ENCODE measurements at regions not wholly inside any gene's neighbourhood (a gene's known extent, or its start where the extent isn't known, plus 50 kb on each side); places are given as distances from the start of the nearest gene placed in this dataset.
"Not testable (repeated sequence)": the region's sequence is repeated elsewhere in the genome, so short reads cannot be mapped to it uniquely, and the experiment has no call there.

DNA sequence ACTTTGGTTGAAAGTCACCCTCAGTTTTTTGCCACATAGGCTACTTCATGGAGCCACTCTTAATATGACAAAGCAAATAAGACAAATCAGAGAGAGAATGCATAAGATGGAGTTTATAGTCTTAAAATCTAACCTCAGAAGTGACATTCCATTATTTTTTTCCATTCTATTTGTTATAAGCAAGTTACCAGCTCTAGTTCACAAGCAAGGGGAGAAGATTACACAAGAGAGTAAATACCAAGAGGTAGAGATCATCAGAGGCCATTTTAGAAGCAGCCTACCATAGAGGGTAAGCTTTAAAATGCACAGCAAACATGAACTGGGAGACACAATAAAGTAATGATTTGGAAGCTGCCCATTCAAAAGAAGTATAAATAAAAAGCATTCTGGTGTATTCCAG is 651.3 kb upstream of the MEF2C start:
- DNase-seq = no peak

GRCh38 chr5:89524785-89525184 is 641.8 kb upstream of the MEF2C start:
- DNase-seq = no peak

DNA sequence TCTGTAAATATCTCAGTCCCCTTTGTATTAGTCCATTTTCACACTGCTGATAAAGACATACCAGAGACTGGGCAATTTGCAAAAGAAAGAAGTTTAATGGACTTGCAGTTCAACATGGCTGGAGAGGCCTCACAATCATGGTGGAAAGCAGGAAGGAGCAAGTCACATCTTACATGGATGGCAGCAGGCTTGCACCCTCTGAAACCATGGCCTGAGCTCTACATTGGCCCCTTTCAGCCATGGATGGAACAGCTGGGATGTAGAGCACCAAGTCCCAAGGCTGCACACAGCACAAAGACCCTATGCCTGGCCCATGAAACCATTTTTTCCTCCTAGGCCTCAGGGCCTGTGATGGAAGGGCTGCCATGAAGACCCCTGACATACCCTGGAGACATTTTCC is 640.9 kb upstream of the MEF2C start:
- DNase-seq = not testable (repeated sequence)

- no peak for DNase-seq
Measured at GRCh38 chr5:89520771-89521170, 637.8 kb upstream of the MEF2C start.

DNA sequence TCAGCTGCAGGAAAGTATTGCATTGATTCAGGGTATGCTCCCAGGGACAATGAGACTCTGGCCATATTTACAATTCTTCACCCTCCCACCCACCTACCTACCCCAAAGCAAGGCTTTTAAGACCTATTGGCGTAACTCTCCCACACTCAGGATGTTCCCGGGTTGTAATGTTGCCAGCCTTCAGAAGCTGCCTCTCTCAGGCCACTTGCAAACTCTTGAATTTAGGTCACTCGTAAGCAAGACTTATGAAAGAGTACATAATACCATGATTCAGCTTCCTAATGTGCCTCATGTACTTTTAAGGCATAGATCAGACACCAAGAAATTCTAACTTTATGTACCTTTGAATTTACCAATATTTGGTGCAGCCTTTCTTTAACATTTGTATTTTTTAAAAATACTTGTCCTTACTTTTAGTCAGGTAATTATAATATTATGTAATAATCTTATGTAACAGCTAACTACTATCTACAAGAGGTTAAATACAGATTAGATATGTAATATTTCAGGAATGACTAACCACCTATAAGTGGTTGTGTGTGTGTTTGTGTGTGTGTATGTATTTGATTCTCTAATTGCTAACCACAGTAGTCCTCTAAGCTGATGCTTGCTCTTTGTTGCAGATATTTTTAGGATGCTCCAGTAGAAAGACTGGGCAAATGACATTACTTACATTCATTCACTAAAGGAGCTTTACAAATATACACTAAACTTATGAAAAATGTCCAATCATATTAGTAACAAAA is 630.5 kb upstream of the MEF2C start:
- DNase-seq = no peak

DNA sequence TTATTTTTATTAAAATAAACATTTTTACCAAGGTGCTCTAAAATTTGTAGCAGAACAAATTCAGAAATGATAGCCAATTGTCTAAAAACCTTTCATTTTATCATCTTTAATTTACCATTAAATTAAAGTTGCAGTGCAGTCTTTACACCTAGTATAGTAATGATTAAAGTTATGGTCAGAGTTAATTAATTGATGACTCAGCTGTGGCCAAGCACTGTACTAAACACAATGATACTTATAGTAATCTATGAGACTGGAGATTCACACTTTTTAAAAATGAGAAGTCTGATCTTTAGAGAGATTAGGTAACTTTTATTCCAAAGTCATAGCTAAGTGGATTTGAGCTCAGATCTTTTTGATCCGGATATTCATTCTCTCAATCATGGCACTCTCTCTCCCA is 621.1 kb upstream of the MEF2C start:
- no peak for DNase-seq

- DNase-seq = no peak
Measured at GRCh38 chr5:89499787-89500186, 616.8 kb upstream of the MEF2C start.

- DNase-seq = no peak
Measured at GRCh38 chr5:89498699-89499098, 615.7 kb upstream of the MEF2C start.

GRCh38 chr5:89493414-89493813 is 610.4 kb upstream of the MEF2C start:
- no peak for DNase-seq

GRCh38 chr5:89484962-89485361 is 602.0 kb upstream of the MEF2C start:
- no peak for DNase-seq

DNA sequence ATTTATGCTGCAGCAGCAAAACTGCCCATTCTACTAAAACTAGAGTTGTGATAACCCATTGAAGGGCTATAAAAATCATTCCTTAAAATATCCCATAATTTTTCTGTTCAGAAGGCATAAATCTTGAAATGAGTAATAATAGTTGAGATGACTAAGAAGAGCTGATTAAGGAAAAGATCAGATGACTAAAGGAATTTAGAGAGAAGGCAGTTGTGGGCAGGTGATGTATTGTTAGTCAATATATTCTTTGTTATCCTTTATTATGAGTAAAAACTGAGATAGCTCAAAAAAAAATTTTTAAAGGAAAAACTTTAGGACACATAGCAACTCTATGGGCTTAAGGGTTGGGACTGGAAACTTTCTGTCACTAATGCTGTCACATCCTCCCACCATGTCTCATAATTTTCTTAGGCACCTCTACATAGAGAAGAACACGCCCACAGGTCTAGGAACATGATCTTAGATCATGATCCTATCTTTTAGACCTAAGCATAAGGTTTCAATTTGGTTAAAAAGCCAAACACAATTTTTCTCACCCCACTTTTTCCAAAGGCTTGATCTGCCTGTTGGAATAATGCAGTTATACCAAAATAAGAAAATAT is 597.5 kb upstream of the MEF2C start:
- DNase-seq = no peak

GRCh38 chr5:89478851-89479250 is 595.9 kb upstream of the MEF2C start:
- no peak for DNase-seq

GRCh38 chr5:89473196-89473595 is 590.2 kb upstream of the MEF2C start:
- DNase-seq = no peak

- no peak for DNase-seq
Measured at GRCh38 chr5:89471541-89471940, 588.6 kb upstream of the MEF2C start.

DNA sequence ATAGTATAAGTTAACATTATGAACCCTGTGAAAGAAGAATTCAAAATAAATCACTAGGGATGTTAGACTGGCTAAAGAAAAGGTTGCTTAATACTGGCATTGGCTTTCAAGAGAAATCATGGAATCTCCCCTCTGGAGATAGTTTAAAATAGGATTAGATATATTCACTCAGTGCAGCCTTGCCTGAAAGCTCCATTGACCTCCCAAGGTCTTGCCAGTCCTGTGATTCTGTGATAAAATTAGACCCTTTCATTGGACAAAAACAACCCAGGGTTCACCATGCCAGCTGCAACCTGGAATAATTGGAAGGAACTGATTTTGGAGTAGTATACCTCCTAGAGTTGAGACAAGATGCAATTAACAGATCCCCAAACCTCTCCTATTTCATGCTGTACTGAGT is 588.1 kb upstream of the MEF2C start:
- DNase-seq = no peak

GRCh38 chr5:89470658-89471057 is 587.7 kb upstream of the MEF2C start:
- no peak for DNase-seq

GRCh38 chr5:89458332-89458656 is 575.3 kb upstream of the MEF2C start:
- DNase-seq = no peak

DNA sequence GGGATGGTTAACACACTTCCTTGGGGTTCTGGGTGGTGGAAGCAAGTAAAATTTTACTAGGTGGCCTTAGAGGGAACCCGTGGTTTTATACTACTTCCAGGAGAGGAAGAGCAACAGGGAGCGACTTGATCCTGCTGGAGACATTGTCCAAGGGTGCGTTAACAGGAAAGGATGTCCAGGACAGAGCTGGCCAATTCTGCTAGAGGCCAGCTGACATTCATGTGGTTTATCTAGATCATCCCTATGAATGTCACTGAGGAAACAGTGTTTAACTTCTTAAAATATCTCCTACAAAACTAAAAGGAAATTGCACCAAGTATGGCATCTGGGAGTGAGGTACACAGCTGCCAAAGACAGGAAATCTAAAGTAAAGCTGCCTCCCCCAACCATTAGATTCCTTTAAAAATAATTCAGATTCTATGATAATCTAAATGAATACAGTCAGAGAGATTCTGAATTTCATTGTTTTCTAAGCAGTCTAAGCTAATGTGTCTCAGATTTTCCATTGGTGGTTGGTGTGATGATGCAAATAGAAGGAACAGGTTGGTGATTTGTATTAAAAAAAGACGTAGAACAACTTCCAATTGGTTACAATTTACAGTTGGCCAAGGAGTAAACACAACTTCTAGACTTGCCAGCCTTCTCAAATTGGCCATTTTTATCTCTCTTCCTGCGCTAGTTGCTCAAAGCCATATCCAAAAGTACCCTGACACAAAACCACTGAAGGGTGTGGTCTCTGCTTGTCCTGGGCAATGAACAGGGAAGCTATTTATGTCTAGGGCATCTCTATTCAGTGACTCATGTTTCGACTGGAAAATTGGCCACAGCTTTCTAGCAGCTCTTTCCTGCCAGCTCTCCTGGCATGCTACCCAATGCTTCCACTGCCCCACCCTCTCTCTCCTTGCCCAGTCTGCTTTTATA is 574.7 kb upstream of the MEF2C start:
- peak; percentile 71 for DNase-seq

DNA sequence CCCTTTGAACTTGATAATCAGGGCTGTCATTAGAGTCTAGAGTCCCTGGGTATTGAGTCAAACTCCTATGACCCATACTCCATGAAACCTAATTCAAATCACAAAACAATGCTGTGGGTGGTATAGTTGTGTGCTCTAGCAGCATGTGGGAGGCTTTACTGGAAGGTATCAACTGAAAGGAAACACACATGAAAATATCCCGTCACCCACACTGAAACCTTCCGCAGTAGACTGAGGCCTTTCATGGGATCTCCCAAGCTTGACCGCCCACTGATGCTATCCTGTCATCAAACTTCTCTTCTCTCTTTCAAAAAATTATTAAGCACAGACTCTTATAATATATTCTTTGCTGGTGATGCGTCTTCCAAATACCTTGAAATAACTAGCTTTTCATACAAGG is 569.1 kb upstream of the MEF2C start:
- DNase-seq = no peak

DNA sequence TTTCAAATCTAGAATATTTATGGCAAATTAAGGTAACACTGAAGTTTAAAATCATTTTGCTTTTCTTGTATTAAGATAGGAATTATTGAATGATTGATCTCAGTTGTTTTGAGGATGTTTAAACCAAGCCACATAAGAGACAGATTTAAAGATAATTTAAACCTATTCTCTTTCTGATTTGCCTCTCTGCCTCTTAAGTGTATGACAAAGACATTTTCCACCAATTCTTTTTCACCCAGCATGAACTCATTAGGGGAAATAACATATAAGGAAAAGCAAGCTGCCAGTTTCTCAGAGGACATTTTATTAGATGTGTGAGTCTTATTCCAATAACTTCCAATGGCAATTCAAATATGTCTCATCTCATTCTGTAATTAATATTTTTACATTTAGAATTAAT is 568.3 kb upstream of the MEF2C start:
- no peak for DNase-seq

GRCh38 chr5:89450149-89450538 is 567.2 kb upstream of the MEF2C start:
- DNase-seq = no peak

DNA sequence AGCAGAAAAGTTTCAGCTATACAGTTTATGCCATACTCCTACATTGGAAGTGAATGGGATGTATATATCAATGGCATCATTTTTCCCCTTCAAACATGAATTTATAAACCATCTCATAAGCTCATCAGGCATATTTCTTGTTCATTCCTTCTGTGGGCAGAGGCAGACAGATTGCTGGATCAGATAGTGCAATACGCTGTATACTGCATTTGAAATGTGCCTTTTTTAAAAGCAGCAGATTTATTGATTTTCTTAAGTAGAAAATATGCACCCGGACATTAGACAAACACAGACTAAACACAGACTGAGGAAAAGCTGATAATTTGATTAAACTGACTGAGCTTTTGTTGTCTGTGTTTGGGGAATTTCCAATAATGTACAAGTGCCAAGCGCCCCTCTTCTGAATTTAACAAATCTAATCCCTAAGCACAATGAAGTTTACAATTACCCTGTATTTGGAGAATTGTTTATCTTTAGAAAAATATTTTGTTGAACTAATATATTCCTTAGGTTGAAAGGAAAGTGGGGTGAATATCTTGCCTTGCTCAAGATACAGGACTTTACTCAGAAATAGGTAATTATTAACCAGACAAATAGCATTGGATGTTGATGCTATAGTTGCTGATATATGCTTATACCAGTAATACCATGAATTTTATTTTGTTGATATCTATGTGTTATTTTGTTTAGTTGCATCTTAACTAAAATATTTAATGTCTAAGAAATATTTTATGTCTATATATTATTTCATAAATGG is 566.6 kb upstream of the MEF2C start:
- no peak for DNase-seq

DNA sequence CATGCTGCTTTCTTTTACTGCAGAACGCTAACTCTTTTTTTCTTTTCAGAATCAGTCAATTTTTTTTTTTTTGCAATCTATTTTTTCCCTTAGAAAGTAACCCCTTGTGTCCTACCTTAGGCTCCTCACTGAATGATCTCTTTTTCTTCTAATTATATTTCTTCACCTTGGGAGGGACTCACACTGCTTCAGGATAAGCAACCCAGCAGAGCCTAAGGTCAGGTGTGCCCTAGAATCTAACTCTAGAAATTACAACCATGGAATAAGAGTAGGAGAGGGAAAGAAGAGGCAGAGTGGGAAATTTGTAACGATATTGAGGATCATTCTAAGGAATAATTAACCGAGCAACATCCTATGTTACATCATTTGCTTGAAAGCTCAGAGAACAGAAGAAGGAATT is 564.0 kb upstream of the MEF2C start:
- DNase-seq = no peak

Data from COR-L47 (cell line).